H1 (cell line): ENCODE measurements at regions not wholly inside any gene's neighbourhood (a gene's known extent, or its start where the extent isn't known, plus 50 kb on each side); places are given as distances from the start of the nearest gene placed in this dataset.

Source experiments
- CBX5 ChIP-seq: fragments of 300-800, 300-1000 bp; sonication (generic); IDR thresholded peaks from 2 replicates; pipeline ENCODE4 v1.7.1; 2016; ENCODE audit warnings: antibody characterized with exemption, low read length, low read depth
- CEBPB ChIP-seq: IDR thresholded peaks from 2 replicates; pipeline ENCODE4 v1.6.1; 2012; ENCODE audit warnings: low read depth, low read length
- CHD2 ChIP-seq: IDR thresholded peaks from 2 replicates; pipeline ENCODE4 v1.6.1; 2012; ENCODE audit warnings: low read length, improper control_type of control experiment
- HDAC2 ChIP-seq, 2 experiments: fragments of 300-600 bp in 1 of 2; sonication (generic) in 1 of 2; IDR thresholded peaks; 2 replicates each; pipeline ENCODE4 v1.6.1; 2011 to 2012; ENCODE audit warnings: low read depth in 2 of 2, low read length in 2 of 2, mild to moderate bottlenecking in 2 of 2, moderate library complexity in 2 of 2, borderline replicate concordance in 1 of 2, inconsistent platforms in 1 of 2
- KDM5A ChIP-seq: fragments of 200-600 bp; IDR thresholded peaks from 2 replicates; pipeline ENCODE4 v1.7.1; 2012; ENCODE audit warnings: mild to moderate bottlenecking, low read length, inconsistent platforms, mixed read lengths
- MAFK ChIP-seq: IDR thresholded peaks from 2 replicates; pipeline ENCODE4 v1.6.1; 2012; ENCODE audit warnings: low read depth, mild to moderate bottlenecking, improper control_type of control experiment, low read length
- POLR2A ChIP-seq, 2 experiments: IDR thresholded peaks; 1 replicate in 1 of 2; 2 replicates in 1 of 2; pipeline ENCODE4 v1.6.1; 2011; ENCODE audit warnings: low read depth in 2 of 2, low read length in 2 of 2, mild to moderate bottlenecking in 2 of 2; ENCODE audit errors: control extremely low read depth in 1 of 2
- SAP30 ChIP-seq: fragments of 300-600 bp; sonication (generic); IDR thresholded peaks from 2 replicates; pipeline ENCODE4 v1.7.1; 2012; ENCODE audit warnings: low read length, moderate library complexity, mild to moderate bottlenecking, inconsistent platforms; ENCODE audit not compliant: insufficient read depth, insufficient replicate concordance
- TBP ChIP-seq: IDR thresholded peaks from 2 replicates; pipeline ENCODE4 v1.6.1; 2011; ENCODE audit warnings: low read depth, low read length, improper control_type of control experiment
- ZNF274 ChIP-seq: IDR thresholded peaks from 2 replicates; pipeline ENCODE4 v1.7.0; 2012; ENCODE audit warnings: low read length, borderline replicate concordance; ENCODE audit errors: extremely low read depth

- TF ChIP-seq HDAC2 (IDR thresholded peaks at IDR 0.05; ENCODE audit: borderline replicate concordance in 1 of 2, low read depth in 2 of 2, low read length in 2 of 2) (no peak), SAP30 (no peak), CEBPB (no peak), TBP (no peak), POLR2A (IDR thresholded peaks at IDR 0.05; ENCODE audit: control extremely low read depth in 1 of 2, low read depth in 2 of 2, low read length in 2 of 2) (no peak), ZNF274 (no peak), KDM5A (no peak), MAFK (no peak), CBX5 (no peak), CHD2 (no peak)
Observed at GRCh38 chr13:34019870-34020269, 201.9 kb downstream of the RFC3 start (continued).
